ENCODE measurements at regions not wholly inside any gene's neighbourhood (a gene's known extent, or its start where the extent isn't known, plus 50 kb on each side); places are given as distances from the start of the nearest gene placed in this dataset.

DNA sequence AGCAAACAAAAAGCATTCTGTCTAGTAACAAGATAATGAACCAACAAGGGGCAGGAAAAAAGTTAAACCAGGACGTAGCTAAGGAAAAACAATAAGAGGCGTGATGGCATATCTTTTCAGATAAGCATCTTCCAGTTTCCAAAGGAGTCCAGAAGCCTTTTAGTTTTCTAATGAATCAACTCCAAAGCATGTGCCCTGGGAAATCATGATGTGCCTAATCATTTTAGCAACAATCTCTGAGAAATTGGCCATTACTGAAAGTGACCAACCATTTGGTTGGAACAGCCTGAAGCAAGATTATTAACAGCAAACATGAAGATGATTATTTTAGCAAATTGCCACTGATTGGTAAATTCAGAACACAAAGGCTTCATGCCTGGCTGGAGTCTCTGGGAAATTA is 440.9 kb upstream of the MAF start:
- DNase-seq (ENCODE audit: low read depth) = no peak

DNA sequence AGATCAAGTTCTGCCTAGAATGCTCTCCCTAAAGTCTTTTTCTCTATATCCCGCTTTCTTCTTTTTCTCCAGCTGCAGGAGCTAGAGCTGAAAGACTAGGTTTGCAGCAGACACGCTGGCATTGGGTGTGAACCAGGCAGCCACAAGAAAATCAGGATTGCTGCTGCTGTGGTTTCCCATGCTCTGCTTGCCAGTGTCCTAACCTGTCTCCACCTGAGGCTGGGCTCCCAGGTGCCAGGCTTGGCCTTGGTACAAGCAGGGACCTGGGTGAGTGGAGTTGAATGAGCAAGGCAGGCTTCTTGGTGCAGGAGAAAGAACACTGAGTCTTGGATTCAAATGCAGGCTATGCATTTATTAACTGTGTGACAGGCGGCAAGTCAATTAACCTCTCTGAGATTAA is 440.3 kb upstream of the MAF start:
- no peak for DNase-seq (ENCODE audit: low read depth)

DNA sequence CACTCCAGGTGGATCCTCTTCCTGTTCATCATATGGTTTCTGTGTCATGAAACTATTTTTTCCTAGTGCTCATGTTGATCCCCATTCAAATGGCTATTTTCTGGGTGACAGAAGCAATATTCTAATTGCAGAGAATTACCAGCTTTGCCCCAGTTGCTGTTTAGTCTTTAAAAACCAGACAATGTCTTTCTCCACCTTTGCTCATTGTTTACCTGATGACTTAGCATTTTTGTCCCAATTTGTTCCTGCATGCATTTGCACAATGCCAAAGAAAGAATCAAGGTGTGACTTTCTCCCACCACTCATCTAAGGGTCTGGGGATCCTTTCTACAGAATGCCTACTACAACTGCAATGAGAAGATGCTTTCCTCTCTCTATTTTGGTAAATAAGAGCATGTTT is 439.9 kb upstream of the MAF start:
- DNase-seq (ENCODE audit: low read depth) = no peak

DNA sequence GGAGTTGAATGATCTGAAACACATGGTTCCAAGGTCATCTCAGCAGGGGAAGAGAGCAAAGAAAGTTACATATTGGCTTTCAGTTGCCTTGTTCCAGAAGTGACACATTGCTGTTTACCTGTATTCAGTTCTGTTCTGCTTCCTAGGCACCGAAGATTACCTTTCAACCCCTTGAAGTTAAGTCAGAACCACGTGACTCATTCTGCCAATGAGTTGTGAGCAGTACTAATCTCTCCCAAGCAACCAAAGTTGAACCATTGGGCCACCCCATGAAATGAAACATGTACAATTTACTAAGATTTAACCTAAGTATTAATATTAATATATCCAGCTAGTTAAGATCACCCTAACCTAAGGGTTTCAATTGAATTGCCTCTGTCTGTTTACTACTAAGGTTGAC is 439.2 kb upstream of the MAF start:
- no peak for DNase-seq (ENCODE audit: low read depth)

DNA sequence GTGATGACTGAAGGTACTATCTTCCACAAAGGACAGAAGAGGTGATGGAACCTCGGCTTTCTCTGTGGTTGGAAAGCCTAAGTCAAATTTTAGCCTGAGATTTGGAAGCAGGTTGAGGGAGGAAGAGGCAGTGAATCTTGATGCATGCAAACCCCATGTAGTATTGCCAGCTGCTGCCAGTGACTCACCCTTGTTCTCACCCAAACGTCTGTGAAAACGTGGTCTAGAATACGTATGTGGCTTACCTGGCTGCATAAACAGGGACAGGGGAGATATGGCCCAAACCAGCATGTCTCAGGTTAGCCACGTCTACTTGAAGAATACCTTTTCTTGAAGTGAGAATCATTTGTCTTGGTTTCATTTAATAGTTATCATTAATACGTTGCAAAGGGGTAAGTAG is 438.0 kb upstream of the MAF start:
- DNase-seq (ENCODE audit: low read depth) = no peak

DNA sequence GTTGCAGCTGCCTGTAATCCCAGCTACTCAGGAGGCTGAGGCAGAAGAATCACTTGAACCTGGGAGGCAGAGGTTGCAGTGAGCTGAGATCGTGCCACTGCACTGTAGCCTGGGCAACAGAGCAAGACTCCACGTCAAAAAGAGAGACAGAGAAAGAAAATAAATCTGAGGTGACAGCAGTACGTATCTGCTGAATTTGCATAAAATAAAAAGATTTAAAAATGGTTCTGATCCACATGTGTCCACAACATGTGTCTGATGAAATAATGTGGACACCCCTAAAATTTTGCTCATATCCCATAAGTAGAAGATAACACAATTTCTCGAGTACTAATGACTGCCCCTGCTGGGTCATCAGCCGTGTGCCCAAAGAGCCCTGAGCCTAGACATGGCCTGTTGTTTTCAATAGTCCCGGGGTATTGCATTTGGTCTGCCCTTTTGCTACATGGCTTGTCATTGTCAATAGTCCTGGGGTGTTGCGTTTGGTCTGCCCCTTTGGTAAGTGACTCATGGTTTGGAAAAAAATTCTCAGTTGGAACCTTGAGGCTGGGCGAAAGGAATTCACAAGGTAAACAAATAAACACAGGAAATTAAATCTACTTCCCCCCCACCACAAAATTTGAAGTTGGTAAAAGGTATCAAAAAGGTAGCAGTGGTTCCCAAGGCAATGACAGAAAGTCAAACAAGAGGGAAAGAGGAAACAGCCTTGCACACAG is 434.6 kb upstream of the MAF start:
- no peak for DNase-seq (ENCODE audit: low read depth)

DNA sequence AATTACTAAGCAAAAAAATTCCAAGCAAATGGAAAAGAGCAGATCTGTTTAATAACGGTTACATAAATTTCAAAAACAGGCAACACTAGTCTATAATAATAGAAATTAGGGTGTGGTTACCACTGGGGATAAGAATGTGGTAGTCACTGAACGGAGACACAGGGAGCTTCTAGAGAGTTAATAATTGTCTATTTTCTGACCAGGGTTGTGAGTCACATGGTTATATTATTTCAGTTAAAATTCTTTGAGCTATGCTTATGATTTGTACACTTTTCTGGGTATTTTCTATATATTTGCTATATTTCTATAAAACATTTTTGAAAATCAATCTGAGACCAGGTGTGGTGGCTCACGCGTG is 433.9 kb upstream of the MAF start:
- DNase-seq (ENCODE audit: low read depth) = no peak

DNA sequence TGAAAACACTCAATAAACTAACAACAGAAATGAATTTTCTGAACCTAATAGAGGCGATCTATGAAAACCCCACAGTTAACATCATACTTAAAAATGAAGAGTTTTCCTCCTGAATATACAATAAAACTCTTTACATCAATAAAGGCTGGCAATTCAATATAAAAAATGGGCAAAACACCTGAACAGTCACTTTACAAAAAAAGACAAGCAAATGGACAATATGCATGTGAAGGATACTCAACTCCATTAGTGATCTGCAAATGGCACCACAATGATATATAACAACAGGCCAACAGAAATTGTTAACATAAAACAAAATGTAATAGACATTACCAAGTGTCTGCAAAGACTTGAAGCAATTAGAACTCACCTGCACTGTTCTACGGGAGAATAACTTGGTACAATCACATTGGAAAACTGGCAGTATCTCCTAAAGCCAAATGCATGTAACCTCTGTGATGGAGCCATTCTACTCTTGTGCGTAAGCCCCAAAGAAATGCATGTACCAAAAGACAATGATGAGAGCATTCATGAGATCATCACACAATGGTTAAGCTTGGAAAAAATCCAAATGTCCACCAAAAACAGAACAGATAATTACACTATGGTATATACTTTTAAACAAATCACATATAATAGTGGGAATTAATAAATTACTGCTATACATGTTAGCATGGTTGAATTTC is 433.4 kb upstream of the MAF start:
- no peak for DNase-seq (ENCODE audit: low read depth)

DNA sequence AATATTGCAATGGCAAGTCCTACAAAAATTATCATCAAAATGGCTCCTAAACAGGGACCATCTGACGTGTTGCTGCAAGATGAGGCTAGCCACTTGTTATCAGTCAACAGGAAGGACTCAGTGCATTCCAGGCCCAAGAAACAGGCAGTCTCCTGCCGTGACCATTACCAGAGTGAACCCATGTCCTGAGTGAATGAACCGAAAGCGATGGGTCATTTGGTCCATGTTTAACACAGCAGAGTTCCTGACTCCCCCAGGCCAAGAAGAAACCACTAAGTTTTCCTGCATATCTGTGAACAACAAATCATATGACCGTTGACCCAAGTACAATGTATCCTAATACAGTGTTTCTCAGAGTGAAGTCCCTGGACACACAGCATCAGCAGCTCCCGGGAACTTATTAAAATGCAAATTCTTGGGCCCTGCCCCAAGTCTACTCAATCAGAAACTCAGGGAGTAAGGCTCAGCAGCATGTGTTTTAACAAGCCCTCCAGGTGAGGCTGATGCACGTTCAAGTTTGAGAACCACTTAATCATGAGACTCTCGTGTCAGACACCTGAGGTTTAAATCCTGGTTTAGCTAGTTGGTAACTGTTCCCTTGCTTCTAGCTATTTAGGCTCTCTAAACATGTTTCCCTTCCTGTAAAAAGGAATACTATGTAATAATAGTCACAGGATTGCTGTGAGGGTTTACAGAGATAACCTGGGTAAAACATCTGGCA is 429.4 kb upstream of the MAF start:
- DNase-seq (ENCODE audit: low read depth) = no peak

DNA sequence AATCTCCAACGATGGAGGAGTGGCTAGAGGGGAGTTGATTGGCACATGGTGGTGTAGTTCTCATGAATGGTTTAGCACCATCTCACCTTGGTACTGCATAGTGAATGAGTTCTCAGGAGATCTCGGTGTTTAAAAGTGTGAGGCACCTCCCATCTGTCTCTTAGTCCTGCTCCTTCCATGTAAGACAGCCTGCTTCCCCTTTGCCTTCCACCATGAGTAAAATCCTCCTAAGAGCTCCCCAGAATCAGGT is 428.8 kb upstream of the MAF start:
- DNase-seq (ENCODE audit: low read depth) = no peak

DNA sequence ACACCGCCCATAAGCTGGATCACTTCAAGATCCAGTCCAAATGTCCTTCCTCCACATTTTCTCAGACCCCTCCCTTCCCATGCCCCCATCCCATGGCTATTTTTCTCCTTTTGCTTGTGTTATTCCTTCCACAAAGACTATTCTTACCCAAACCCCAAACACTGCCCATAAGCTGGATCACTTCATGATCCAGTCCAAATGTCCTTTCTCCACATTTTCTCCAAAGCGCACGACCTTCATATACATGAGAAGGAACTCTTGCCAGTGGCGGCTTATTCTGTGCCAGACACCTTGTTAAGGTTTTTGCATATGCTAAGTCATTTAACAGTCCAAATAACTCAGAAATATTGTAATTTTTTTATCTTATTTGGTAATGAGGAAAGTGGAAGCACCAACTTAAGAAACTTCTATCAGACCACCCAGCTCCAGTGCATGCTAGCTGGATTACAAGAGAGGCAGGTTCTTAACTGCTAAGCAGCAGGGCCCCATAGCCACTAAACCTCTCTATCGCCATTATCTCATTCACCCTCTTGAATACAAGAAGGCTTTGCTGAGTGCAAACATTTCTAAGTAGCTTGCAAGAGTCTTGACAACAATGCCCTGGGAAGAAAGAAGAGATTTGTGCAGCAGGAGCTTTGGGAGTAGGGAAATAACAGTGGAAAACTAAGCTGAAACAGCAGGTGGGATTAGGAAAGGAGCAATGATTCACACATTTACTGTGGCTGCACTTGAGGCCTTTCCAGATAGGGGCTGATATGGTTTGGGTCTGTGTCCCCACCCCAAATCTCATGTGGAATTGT is 428.2 kb upstream of the MAF start:
- no peak for DNase-seq (ENCODE audit: low read depth)

DNA sequence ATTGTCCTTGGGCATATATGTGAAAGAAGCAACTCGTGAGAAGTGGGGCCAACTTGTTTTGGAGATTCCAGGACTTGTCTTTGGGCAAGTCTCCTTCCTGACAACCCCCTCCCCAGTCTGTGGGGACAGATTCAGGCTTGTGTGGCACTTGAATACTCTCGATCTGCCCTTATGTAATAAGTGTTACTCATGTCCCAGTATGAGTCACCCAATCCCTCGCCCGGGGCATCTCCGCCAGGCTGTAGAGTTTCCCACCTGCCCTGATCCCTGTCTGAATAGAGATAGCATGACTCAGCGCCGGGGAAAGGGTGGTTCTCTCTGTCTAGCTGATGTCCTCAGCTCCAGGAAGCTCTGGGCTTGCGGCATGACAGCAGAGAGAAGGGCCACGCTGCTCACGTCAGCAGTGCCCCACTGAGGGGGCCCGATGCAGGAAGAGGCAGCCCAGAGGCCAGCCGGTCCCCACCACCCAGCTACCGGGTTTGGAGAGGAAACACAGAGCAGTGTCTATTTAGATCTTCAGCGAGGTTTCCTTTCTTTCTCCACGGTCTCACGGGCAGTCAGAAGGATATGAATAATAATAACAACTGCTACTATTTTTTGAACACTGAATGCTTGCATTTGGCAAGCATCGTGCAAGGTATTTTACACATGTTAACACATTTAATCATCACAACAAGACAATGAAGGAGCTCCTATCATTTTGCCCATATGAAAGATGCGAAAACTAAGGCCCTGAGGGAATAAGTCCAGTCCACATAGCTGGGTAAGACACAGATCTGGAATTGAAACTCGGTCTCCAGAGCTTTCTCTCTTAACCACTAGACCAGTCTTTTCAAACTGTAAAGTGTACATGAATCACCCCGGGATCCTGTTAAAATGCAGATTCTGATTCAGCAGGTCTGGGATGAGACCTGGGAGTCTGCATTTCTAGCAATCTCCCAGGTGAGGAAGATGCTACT is 426.7 kb upstream of the MAF start:
- DNase-seq (ENCODE audit: low read depth) = no peak

DNA sequence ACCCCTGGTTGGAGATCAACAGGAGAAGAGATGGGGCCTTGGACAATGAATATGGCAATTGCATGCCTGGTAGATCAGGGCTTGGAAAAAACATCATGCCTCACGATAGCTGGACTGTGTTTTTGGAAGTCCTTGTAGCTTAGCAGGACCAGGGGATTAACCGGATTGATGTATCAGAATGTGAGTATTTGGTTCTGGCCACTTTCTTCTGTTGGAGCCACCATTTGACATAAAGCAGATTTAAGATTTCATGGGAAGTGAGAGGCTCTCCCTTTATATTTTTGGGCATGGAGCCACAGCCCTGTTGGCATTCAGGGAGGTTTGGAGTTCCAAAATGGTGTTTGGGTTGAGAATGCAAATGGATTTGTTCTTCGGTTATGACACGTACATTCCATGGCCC is 424.7 kb upstream of the MAF start:
- no peak for DNase-seq (ENCODE audit: low read depth)

DNA sequence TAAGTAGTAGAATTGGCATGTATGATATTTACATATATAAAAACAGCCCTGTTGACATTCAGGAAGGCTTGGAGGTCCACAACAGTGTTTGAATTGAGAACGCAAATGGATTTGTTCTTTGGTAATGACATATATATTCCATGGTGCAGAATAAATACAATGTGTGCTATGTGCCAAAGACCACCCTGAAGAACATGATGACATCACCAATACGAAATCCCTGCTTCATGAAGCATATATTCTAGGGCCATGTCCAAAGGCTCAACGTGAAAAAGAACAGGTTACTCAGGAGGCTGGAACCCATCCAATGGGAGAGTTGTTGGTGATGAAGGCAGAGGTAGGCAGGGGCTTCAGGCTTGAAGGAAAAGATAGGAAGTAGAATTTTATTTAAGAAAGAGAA is 423.9 kb upstream of the MAF start:
- no peak for DNase-seq (ENCODE audit: low read depth)

DNA sequence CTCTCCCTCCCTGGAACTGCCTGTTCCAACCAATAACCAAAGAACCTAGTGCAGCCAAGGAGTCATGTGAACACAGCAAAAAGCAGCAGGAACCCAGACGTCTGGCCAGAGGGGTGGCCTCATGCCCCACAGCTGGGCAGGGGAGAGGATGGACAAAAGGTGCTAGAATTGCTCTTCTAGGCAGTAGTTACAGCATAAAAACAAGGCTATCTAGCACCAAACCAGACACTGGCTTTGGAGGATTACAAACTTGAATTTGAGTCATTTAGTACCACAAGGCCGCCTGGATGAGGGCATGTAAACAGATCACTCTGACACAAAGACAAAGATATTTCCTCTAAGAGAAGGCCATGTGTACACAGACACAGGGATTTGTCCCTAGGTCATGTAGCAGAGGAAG is 423.3 kb upstream of the MAF start:
- DNase-seq (ENCODE audit: low read depth) = no peak

DNA sequence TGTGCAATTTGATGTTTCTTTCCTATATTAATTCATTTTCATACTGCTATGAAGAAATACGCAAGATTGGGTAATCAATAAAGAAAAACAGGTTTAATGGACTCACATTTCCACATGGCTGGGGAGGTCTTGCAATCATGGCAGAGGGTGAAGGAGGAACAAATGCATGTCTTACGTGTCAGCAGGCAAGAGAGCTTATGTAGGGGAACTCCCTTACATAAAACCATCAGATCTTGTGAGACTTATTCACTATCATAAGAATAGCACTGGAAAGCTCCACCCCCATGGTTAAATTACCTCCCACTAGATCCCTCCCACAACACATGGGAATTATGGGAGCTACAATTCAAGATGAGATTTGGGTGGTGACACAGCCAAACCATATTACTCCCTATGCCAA is 418.9 kb upstream of the MAF start:
- no peak for DNase-seq (ENCODE audit: low read depth)

DNA sequence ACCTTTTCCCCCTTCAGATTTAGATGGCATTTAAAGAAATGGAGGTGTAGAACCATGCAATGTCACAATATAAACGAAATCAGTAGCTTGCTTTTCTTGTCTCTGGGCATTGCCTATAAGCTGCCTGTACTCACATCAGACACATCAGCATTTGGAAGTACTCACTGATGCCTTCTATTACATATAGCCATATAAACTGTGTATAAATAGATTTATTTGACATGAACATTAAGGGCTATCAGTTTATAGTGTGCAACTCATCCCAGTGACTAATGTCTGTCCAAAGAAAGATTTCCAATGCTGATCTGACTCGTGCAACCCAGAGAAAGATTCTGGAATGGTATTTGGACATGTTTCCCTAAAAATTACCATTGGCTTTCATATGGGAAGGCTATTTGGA is 417.9 kb upstream of the MAF start:
- DNase-seq (ENCODE audit: low read depth) = no peak

DNA sequence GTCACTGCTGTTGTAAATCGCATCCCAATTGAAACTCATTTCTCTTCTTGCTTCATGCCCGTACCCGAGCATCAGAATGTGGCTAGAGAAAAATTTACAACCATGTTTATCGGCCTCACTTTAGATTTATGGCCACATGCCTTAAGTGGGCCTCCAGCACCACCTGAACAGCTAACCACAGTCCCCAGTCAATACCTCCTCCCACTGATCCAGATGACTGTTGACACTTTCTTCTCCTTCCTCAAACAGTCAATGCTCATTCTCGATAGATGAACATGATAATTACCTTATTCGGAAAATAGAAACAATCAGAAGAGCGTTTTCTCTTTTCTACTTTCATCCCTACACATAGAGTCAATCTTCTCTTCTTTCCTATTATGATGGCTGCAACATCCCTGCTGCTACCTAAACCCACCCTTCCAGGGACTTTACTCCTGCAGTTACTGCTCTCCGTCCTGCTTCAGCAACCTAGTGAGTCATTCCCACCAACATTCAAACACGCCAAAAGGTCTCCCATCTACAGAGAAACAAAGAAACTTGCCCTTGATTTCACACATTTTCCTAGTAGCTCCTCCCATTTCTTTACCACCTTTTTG is 416.3 kb upstream of the MAF start:
- no peak for DNase-seq (ENCODE audit: low read depth)

DNA sequence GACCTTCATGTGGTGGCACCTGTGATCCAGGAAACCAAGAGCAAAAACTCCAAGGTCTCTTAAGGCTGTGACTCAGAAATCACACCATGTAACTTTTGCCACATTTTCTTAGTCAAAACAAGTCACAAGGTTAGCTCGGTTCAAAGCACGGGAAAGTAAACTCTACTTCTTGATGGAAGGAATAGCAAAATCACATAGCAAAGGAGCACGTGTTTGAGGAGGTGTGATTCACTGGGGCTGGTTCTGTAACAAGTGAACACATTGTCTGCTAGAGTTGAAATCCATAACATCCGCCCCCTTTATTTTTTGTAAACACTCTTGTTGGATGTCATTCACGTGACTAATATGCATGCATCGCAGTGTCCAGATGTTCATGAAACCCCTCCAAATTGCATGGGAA is 415.0 kb upstream of the MAF start:
- DNase-seq (ENCODE audit: low read depth) = no peak

DNA sequence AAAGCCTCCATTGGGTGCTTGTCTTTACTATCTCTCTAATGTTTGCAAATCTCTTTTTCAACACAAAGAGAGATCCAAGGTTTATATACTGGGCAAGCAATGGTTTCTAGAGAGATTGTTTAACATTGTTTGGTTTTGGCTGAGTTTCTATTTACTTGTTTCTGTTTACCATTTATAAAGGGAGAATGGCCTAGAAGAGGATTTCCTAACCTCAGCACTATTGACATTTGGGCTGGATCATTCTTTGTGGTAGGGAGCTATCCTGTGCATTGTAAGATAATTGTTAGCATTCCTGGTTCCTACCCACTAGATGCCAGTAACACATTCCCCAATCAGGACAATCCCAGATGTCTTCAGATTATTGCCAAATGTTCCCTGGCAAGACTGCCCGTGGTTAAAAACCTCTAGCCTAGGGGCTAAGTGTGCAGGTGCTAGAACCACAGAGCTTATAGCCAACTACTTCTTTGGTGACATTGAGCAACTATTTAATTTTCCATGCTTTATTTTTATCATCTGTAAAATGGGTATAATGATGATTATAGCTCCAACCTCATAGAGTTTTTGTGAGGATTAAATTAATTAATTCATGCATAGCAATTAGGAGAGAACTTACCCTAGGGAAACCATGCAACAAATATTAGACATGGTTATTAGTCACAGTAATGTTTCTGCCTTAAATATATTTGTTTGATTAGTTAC is 413.9 kb upstream of the MAF start:
- no peak for DNase-seq (ENCODE audit: low read depth)

DNA sequence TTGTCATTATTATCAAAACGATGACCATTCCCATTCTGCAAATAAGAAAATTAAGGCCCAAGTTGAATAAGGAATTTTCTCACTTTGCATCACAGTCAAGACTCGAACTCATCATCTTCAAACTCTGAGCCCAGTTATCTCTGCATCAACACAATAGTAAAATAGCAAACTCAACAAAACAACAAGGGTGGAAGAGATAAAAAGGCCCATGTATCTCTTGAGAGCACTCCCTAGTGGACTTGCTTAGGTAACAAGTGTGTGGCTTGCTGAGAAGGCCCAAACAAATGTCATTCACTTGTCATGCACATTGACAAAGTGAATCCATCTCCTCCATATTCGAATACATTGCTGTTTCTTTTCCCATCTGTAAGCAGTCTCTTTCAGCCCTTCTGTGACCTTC is 412.0 kb upstream of the MAF start:
- DNase-seq (ENCODE audit: low read depth) = no peak

Data from forelimb muscle (tissue), 1 donor.